HepG2 (cell line): ENCODE measurements at regions not wholly inside any gene's neighbourhood (a gene's known extent, or its start where the extent isn't known, plus 50 kb on each side); places are given as distances from the start of the nearest gene placed in this dataset.

Experiments
- BRCA1 ChIP-seq: sonication (generic); formaldehyde crosslinking; IDR thresholded peaks from 2 replicates; pipeline ENCODE4 v1.4.0; 2020; ENCODE audit warnings: missing genetic modification reagents
- CTCF ChIP-seq: sonication (generic); formaldehyde crosslinking; IDR thresholded peaks from 2 replicates; pipeline ENCODE4 v1.5.0; 2020; ENCODE audit warnings: mild to moderate bottlenecking, missing genetic modification reagents, moderate library complexity
- ELF1 ChIP-seq: sonication (generic); formaldehyde crosslinking; IDR thresholded peaks from 2 replicates; pipeline ENCODE4 v1.4.0; 2020; ENCODE audit warnings: missing genetic modification reagents
- RAD21 ChIP-seq: fragments of 450-650 bp; formaldehyde crosslinking; IDR thresholded peaks from 2 replicates; pipeline ENCODE4 v1.5.0; 2020; ENCODE audit warnings: mild to moderate bottlenecking
- ZFP41 ChIP-seq: sonication (generic); formaldehyde crosslinking; IDR thresholded peaks from 2 replicates; pipeline ENCODE4 v1.4.0; 2020; ENCODE audit warnings: mild to moderate bottlenecking, missing genetic modification reagents, borderline replicate concordance
- ZNF776 ChIP-seq: sonication (generic); formaldehyde crosslinking; IDR thresholded peaks from 2 replicates; pipeline ENCODE4 v1.4.0; 2020; ENCODE audit warnings: mild to moderate bottlenecking, missing genetic modification reagents
- TF ChIP-seq, protein P1 (sequence below), 2 experiments: sonication (generic) in 1 of 2; formaldehyde crosslinking in 1 of 2; IDR thresholded peaks; 2 replicates each; pipeline versions ENCODE4 v1.6.1 to v1.9.0; 2014 to 2022; ENCODE audit warnings: antibody characterized with exemption in 1 of 2, borderline replicate concordance in 1 of 2, inconsistent platforms in 1 of 2, low read depth in 1 of 2, missing genetic modification reagents in 1 of 2

GRCh38 chr11:122230385-122230755 is 114.4 kb upstream of the BLID start:
- TF ChIP-seq RAD21 (CRISPR knock-in tag) (no peak), ZFP41 (no peak), ZNF776 (CRISPR knock-in tag) (no peak), CTCF (CRISPR knock-in tag) (no peak), BRCA1 (CRISPR knock-in tag) (no peak), ELF1 (no peak)
- TF ChIP-seq, protein P1, sequence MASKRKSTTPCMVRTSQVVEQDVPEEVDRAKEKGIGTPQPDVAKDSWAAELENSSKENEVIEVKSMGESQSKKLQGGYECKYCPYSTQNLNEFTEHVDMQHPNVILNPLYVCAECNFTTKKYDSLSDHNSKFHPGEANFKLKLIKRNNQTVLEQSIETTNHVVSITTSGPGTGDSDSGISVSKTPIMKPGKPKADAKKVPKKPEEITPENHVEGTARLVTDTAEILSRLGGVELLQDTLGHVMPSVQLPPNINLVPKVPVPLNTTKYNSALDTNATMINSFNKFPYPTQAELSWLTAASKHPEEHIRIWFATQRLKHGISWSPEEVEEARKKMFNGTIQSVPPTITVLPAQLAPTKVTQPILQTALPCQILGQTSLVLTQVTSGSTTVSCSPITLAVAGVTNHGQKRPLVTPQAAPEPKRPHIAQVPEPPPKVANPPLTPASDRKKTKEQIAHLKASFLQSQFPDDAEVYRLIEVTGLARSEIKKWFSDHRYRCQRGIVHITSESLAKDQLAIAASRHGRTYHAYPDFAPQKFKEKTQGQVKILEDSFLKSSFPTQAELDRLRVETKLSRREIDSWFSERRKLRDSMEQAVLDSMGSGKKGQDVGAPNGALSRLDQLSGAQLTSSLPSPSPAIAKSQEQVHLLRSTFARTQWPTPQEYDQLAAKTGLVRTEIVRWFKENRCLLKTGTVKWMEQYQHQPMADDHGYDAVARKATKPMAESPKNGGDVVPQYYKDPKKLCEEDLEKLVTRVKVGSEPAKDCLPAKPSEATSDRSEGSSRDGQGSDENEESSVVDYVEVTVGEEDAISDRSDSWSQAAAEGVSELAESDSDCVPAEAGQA (IDR thresholded peaks at IDR 0.05; ENCODE audit: low read depth): no peak
- TF ChIP-seq, protein P1 (CRISPR knock-in tag; IDR thresholded peaks at IDR 0.05; ENCODE audit: borderline replicate concordance): no peak
